ENCODE measurements at regions not wholly inside any gene's neighbourhood (a gene's known extent, or its start where the extent isn't known, plus 50 kb on each side); places are given as distances from the start of the nearest gene placed in this dataset.

DNA sequence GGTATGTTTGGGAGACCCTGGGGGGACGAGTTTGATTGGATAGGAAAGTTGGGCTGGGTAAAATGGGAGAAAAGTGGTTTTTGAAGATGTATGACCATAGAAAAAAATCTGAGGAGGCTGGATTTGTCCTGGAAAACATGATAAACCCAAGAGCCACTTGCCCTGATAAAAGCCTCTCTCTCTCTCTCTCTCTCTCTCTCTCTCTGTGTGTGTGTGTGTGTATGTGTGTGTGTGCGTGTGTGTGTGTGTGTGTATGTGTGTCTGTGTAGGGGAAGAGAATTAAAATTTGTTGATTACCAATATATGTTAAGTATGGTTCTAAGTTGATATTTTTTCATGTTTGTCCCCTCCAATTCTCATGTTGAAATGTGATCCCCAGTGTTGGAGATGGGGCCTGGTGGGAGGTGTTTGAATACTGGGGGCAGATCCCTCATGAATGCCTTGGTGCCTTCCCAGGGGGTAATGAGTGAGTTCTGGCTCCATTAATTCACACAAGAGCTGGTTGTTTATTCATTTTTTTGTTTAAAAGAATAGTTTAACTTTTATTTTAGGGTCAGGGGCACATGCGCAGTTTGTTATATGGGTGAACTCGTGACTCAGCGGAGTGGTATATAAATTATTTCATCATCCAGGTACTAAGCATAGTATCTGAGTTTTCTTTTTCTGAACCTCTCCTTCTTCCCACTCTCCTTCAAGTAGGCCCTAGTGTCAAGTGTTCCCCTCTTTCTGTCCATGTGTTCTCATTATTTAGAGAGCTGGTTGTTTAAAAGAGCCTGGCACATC is 208.8 kb downstream of the TFAP2B start:
- TF ChIP-seq, protein P1, sequence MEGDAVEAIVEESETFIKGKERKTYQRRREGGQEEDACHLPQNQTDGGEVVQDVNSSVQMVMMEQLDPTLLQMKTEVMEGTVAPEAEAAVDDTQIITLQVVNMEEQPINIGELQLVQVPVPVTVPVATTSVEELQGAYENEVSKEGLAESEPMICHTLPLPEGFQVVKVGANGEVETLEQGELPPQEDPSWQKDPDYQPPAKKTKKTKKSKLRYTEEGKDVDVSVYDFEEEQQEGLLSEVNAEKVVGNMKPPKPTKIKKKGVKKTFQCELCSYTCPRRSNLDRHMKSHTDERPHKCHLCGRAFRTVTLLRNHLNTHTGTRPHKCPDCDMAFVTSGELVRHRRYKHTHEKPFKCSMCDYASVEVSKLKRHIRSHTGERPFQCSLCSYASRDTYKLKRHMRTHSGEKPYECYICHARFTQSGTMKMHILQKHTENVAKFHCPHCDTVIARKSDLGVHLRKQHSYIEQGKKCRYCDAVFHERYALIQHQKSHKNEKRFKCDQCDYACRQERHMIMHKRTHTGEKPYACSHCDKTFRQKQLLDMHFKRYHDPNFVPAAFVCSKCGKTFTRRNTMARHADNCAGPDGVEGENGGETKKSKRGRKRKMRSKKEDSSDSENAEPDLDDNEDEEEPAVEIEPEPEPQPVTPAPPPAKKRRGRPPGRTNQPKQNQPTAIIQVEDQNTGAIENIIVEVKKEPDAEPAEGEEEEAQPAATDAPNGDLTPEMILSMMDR (IDR thresholded peaks at IDR 0.05; ENCODE audit: unreplicated experiment) = no peak
- Mint-ChIP-seq H3K27me3 (no peaks in the 10 kb centered on the region), H3K36me3 (ENCODE audit: insufficient read depth) (no peaks in the 10 kb centered on the region), H3K4me3 (ENCODE audit: low read depth) (no peak overlapping the region), H3K27ac (no peak overlapping the region), H3K9me3 (ENCODE audit: low read depth) (no peaks in the 10 kb centered on the region), H3K4me1 (ENCODE audit: low read depth) (peaks cover 2% of the 10 kb centered on the region)
- no peak for DNase-seq (ENCODE audit: low spot score, unreplicated experiment)

GRCh38 chr6:51028276-51028675 is 209.6 kb downstream of the TFAP2B start:
- peaks cover 3% of the 10 kb centered on the region for H3K9me3 Mint-ChIP-seq (ENCODE audit: low read depth)
- no peak for DNase-seq (ENCODE audit: low spot score, unreplicated experiment)
- H3K27me3 Mint-ChIP-seq = no peaks in the 10 kb centered on the region
- TF ChIP-seq, protein P1 (IDR thresholded peaks at IDR 0.05; ENCODE audit: unreplicated experiment) = no peak
- H3K27ac Mint-ChIP-seq = no peak overlapping the region
- H3K4me3 Mint-ChIP-seq (ENCODE audit: low read depth) = no peak overlapping the region
- H3K4me1 Mint-ChIP-seq (ENCODE audit: low read depth) = peaks cover 2% of the 10 kb centered on the region
- H3K36me3 Mint-ChIP-seq (ENCODE audit: insufficient read depth) = no peaks in the 10 kb centered on the region

GRCh38 chr6:51029561-51029960 is 210.9 kb downstream of the TFAP2B start:
- DNase-seq (ENCODE audit: low spot score, unreplicated experiment) = no peak
- Mint-ChIP-seq H3K9me3 (ENCODE audit: low read depth) (peaks cover 11% of the 10 kb centered on the region), H3K36me3 (ENCODE audit: insufficient read depth) (no peaks in the 10 kb centered on the region), H3K4me3 (ENCODE audit: low read depth) (no peak overlapping the region), H3K27ac (no peak overlapping the region), H3K27me3 (no peaks in the 10 kb centered on the region), H3K4me1 (ENCODE audit: low read depth) (no peaks in the 10 kb centered on the region)
- TF ChIP-seq, protein P1 (IDR thresholded peaks at IDR 0.05; ENCODE audit: unreplicated experiment) = no peak

- H3K9me3 Mint-ChIP-seq (ENCODE audit: low read depth) = no peaks in the 10 kb centered on the region
- no peaks in the 10 kb centered on the region for H3K36me3 Mint-ChIP-seq (ENCODE audit: insufficient read depth)
- no peak for DNase-seq (ENCODE audit: low spot score, unreplicated experiment)
- no peak overlapping the region for H3K4me3 Mint-ChIP-seq (ENCODE audit: low read depth)
- H3K27me3 Mint-ChIP-seq = no peaks in the 10 kb centered on the region
- no peak overlapping the region for H3K27ac Mint-ChIP-seq
- TF ChIP-seq, protein P1 (IDR thresholded peaks at IDR 0.05; ENCODE audit: unreplicated experiment) = no peak
- peaks cover 3% of the 10 kb centered on the region for H3K4me1 Mint-ChIP-seq (ENCODE audit: low read depth)
Observed at GRCh38 chr6:51045548-51045947, 226.9 kb downstream of the TFAP2B start.

GRCh38 chr6:51049288-51049982 is 230.8 kb downstream of the TFAP2B start:
- Mint-ChIP-seq H3K9me3 (ENCODE audit: low read depth) (peaks cover 13% of the 10 kb centered on the region), H3K4me1 (ENCODE audit: low read depth) (peaks cover 7% of the 10 kb centered on the region), H3K4me3 (ENCODE audit: low read depth) (no peak overlapping the region), H3K27me3 (no peaks in the 10 kb centered on the region), H3K27ac (no peak overlapping the region), H3K36me3 (ENCODE audit: insufficient read depth) (peaks cover 2% of the 10 kb centered on the region)
- no peak for DNase-seq (ENCODE audit: low spot score, unreplicated experiment)
- TF ChIP-seq, protein P1 (IDR thresholded peaks at IDR 0.05; ENCODE audit: unreplicated experiment) = no peak
